ENCODE measurements at regions not wholly inside any gene's neighbourhood (a gene's known extent, or its start where the extent isn't known, plus 50 kb on each side); places are given as distances from the start of the nearest gene placed in this dataset.
"Not testable (repeated sequence)": the region's sequence is repeated elsewhere in the genome, so short reads cannot be mapped to it uniquely, and the experiment has no call there.

GRCh38 chr4:9505341-9505740 lies 61.1 kb downstream of the DEFB131A start:
- not testable (repeated sequence) for DNase-seq

- DNase-seq: not testable (repeated sequence)
Observed at GRCh38 chr4:9506672-9507071, 62.5 kb downstream of the DEFB131A start.

- DNase-seq: not testable (repeated sequence)
Observed at GRCh38 chr4:9512941-9513340, 68.7 kb downstream of the DEFB131A start.

GRCh38 chr4:9519631-9520030 lies 75.4 kb downstream of the DEFB131A start:
- not testable (repeated sequence) for DNase-seq

GRCh38 chr4:9522903-9523302 lies 78.7 kb downstream of the DEFB131A start:
- not testable (repeated sequence) for DNase-seq

GRCh38 chr4:9524406-9524805 lies 80.2 kb downstream of the DEFB131A start:
- DNase-seq: not testable (repeated sequence)

GRCh38 chr4:9532134-9532862 lies 88.1 kb downstream of the DEFB131A start:
- peak; percentile 15 for DNase-seq

- not testable (repeated sequence) for DNase-seq
Observed at GRCh38 chr4:9532863-9533192, 88.6 kb downstream of the DEFB131A start.

GRCh38 chr4:9537101-9537500 lies 92.9 kb downstream of the DEFB131A start:
- not testable (repeated sequence) for DNase-seq

GRCh38 chr4:9539939-9540520 lies 95.8 kb downstream of the DEFB131A start:
- not testable (repeated sequence) for DNase-seq

- not testable (repeated sequence) for DNase-seq
Observed at GRCh38 chr4:9541388-9541915, 97.2 kb downstream of the DEFB131A start.

- DNase-seq: not testable (repeated sequence)
Observed at GRCh38 chr4:9544851-9545250, 100.6 kb downstream of the DEFB131A start.

- not testable (repeated sequence) for DNase-seq
Observed at GRCh38 chr4:9547470-9547869, 103.3 kb downstream of the DEFB131A start.

- not testable (repeated sequence) for DNase-seq
Observed at GRCh38 chr4:9556076-9556475, 111.9 kb downstream of the DEFB131A start.

- DNase-seq: not testable (repeated sequence)
Observed at GRCh38 chr4:9577869-9578268, 133.7 kb downstream of the DEFB131A start.

GRCh38 chr4:9582880-9583279 lies 138.7 kb downstream of the DEFB131A start:
- not testable (repeated sequence) for DNase-seq

- no peak for DNase-seq
Observed at GRCh38 chr4:9592010-9592409, 147.8 kb downstream of the DEFB131A start.

GRCh38 chr4:9594948-9595347 lies 150.7 kb downstream of the DEFB131A start:
- no peak for DNase-seq

- not testable (repeated sequence) for DNase-seq
Observed at GRCh38 chr4:9595531-9595930, 151.3 kb downstream of the DEFB131A start.

GRCh38 chr4:9599266-9599665 lies 155.1 kb downstream of the DEFB131A start:
- DNase-seq: no peak

- no peak for DNase-seq
Observed at GRCh38 chr4:9600246-9600645, 156.0 kb downstream of the DEFB131A start.

GRCh38 chr4:9602389-9602914 lies 158.2 kb downstream of the DEFB131A start:
- no peak for DNase-seq

GRCh38 chr4:9604031-9604892 lies 160.0 kb downstream of the DEFB131A start:
- DNase-seq: peak; percentile 43
